DMS 273 (cell line): ENCODE measurements at regions not wholly inside any gene's neighbourhood (a gene's known extent, or its start where the extent isn't known, plus 50 kb on each side); places are given as distances from the start of the nearest gene placed in this dataset.

Experiments used
- DNase-seq: peaks from one replicate; lab custom pipeline; 2025; ENCODE audit not compliant: unreplicated experiment; lab: John Stamatoyannopoulos, UW

DNA sequence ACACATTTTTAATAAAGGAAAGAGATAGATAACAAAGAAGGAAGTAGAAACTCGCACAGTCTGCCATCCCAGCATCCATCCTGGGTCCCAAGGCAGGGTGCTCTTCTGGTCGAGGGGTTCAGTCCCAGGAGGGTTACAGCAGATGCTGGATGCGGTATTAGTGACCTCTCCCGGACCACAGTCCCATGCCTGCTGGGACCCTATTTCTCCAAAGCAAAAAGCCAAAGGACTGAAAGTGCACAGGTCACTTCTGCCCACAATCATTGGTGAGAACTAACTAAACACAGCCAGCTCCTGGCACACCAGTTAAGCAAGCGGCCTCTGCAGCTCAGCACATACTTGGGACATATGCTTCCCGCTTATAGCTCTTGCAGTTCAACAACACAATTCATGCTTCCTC lies 96.1 kb upstream of the HABP2 start:
- DNase-seq: no peak

DNA sequence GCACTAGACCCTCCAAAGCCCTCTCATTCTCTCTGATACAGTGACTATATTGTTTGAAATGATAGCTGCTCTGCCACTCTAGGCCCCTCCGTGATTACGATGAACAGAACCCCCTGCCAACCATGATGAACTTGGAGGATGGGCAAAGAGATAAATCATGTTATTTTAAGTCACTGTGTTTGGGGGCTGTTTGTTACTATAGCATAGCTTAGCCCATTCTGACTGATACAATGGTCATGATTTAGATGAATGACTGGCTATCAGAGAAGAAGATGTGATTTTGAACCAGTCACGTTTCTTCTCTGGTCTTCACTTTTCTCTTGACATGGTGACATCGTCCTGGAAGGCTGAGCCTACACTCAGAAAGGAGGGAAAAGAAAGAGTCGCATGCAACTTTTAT lies 95.4 kb upstream of the HABP2 start:
- DNase-seq: no peak

DNA sequence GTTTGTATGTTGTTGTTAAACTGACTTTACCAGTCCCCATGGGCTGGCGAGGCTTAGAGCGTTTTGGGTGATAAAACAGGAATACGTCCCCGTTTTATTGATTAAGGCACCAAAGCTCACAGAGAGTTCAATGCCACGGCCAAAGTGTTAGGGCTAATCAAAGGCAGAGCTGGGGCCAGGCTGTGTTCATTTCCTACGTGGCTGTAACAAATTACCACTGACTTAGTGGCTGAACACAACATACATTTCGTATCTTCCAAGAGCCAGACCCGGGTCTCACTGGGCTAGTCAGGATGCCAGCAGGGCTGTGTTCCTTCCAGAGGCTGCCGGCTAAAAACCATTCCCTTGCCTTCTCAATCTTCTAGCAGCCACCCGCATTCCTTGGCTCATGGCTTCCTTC lies 94.4 kb upstream of the HABP2 start:
- DNase-seq: no peak

DNA sequence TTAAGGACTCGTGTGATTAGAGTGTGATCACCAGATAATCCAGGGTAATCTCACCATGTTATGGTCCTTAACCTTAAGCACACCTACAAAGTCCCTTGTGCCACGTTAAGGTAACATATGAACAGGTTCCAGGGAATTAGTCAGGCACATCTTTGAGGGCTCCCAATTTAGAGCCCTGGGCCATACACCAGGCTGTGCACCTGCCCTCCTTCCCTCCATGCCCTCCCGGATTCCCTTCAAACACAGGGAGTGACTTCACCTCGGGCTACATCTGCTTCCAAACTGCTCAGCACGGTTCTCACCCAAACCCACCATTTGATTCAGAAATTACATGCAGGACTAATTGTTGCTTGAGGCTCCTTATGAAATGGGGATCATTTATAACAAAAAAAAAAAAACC lies 93.9 kb upstream of the HABP2 start:
- no peak for DNase-seq

DNA sequence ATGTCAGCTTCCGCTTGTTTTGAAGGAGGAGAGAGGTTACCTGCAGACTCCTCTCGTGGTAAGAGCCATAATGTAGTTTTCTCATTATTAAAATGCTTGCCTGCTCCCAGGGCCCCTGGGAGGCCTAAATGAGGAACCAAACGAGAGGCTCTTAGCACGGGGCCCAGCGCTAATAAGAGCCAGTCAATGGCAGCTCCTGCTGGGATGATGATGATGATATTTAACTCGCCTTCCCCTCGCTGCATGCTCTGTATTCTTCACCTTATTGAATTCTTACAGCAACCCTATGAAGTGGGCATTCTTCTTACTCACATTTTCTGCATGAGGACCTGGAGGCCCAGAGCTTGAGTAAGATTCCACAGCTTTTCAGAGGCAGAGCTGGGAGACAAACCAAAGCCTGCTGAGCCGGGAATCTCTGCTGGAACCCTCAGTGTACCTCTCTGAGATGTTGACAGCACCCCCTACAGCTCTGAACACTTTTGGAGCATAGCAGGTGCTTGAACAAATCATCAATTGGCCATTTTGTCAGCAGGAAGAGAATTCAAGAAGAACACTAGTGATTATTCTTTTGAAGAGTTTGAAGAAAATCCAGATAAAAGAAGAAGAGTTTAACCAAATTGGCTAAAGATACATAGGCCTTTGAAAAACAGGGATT lies 93.1 kb upstream of the HABP2 start:
- no peak for DNase-seq

DNA sequence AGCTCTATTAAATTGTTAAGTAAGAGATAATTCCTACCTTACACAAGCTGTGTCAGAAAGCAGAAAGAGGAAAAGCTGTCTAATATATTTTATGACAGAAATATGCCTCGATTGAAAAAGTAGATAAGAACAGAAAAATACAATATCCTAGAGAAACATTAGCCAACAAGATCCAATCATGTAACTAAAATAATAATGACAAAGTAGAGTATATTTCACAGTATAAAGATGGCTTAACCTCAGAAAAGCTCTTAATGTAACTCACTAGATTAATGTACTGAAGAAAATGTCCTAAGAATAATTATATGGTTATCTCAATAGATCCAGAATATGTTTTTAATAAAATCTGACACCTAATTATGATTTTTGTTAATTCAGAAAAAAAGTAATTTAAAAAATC lies 89.8 kb upstream of the HABP2 start:
- DNase-seq: no peak

DNA sequence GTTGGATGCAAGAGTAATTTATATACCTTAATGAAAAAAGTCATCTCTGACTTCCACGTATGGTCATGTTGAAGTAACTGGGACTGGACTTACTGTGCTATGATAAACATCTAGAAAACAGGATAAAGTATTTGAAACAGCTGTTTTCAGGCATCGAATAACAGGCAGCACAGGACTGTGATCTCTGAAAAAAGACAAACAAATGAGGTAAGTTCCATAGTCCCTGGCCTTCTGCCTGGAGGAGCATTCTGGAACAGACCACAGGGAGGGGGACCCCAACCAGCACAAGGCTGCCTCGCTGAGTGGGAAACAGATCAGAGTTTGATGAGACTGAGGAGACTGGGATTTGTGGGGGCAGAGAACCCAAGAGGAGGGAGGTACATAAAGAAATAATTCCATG lies 89.1 kb upstream of the HABP2 start:
- DNase-seq: peak; percentile 23

DNA sequence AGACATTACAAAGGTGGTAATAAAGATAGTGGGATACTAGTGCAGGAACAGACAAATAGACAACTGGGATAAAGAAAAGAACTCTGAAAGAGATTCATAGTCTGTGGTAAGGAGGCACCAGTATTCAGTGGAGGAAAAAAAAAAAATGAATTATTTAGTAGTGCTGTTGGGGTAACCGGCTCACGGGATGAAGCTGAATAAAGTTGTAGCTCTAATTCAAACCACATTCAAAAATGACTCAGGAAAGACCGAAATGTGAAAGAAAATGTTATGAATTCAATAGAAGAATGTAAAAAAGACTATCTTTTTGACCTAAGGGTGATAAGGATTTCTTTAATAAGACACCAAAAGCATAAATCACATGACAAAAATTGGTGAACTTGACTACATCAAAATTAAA lies 83.1 kb upstream of the HABP2 start:
- no peak for DNase-seq

DNA sequence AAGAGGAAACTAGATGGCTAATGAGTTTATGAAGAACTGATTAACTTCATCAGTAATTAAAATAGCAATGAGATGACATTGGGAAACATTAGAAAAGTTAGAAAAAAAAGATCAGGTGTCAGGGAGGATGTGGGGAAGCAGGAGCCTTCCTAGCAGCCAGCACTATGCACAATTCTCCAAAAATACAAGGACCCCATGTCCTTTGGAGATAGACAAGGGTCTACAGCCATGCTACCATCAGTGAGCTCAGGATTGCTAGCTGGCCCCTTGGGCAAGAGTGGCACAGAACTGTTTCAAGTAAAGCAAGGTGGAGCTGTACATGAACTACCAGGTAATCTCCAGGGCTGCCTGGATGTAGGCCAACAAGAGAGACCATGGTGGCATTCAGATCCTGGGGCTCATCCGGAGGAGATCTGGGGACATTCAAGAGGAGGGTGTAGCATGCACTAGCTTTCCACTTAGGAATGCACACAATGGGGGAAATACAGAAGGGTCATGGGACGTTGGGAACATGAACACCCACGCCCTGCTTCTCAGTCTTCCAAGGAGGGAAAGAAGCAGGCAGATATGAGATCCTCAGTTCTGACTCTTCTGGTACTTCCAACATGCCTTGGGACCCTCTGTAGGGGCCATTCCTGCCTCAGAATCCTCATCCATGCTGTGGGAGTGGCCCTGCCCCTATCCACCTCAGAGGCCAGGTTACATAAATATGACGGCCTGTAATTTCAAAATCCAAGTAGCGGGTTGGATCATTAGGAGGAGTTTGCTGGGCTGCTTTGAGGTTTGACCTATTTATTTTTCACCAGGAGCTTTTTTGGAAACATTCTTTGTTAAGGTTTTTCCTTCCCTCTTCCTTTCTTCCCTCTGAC lies 82.2 kb upstream of the HABP2 start:
- DNase-seq: no peak

DNA sequence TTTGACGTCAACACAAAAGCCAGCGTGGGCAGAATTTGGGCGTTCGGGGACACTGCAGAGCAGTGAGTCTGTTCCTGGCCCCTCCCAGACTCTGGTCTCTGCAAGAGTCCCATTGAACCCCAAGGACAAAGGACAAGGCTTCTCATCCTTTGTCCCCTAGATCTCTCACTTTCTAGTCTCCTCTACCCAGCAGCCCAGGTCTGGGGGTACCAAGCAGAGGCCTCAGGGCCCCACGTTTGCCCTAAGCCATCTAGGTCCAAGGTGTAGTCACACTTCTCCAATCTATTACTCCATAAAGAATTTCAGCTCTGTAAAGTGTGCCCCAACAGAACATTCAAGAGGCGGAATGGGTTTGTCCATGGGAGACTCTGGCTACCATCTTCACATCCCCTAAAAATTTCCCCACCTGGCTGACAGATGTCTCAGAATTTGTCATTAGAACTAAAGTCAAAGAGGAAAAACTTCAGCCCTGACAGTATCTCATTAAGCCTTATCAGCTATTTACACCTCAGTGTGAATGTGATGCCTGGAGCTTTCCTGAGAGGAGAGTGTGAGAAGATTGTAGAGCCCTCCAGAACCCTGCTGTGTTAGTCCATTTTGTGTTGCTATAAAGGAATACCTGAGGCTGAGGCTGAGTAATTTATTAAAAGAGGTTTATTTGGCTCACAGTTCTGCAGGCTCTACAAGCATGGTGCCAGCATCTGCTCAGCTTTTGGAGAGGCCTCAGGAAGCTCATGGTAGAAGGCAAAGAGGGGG lies 81.4 kb upstream of the HABP2 start:
- DNase-seq: no peak

DNA sequence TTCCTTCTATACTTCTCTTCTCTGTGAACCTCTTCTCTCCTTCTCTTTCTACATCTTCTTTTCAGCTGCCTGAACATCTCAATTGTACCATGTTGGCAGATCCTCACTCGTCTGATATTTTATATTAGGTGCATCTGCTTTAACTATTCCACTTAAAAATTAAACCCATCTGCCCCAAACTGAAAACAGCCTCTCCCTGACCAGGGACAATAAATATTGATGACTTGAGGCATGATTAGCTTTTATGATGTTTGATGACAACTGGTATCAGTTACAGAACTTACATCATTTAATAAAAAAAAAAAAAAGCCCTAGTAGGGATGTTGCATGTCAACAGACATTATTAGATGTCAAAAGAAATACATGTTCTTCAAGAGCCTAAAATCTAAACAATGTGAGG lies 79.8 kb upstream of the HABP2 start:
- DNase-seq: no peak

DNA sequence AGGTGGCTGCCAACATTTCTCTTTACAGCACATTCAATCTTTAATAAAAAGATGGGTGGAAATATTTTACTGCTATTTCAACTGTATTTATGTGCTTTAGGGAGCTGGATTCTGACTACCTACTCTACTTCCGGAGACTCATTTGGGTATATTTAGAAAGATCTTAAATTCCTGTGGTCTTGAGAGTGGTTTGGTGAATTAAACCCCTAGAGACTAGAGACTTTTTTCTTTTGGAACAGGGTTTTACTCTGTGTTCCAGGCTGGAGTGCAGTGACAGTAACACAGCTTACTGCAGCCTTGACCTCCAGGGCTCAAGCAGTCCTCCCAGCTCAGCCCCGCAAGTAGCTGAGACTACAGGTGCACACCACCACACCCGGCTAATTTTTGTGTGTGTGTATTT lies 79.0 kb upstream of the HABP2 start:
- no peak for DNase-seq

DNA sequence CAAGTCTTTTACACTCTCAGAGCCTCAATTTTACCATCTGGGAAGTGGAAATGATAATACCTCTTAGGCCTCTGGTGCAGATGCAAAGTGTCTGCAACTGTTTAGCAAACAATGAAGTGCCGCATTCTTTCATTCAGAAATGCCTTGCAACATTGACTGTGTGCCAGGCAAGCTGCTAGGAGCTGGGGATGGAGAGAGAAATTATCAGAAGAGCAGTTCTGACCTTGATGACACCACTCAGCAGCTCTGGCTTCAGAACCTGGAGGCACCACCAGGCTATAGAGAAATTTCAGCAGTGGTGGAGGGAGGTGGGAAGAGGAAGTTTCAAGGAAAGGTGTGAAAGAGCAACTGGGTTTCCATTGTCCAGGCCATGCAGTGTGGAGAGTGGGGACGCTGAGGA lies 78.1 kb upstream of the HABP2 start:
- no peak for DNase-seq

DNA sequence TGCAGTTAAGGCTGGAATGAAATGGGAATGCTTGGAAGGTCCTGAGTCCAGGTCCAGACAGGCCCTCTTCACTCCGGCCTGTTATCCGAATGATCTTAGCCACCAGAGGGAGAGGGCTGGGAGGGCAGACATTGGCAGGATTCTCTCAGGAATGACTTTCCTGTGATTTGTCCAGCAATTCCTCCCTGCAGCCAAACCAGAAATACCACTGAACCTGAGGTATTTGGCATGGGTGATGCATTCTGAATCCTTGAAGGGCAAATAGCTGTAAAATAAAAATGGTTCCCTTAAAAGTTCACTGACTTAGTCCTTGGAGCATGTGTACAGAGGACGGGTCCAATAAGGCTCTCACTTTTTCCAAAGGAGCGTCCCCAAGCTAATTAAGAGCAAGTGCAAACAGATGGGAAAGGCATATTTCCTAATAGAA lies 77.5 kb upstream of the HABP2 start:
- DNase-seq: no peak

DNA sequence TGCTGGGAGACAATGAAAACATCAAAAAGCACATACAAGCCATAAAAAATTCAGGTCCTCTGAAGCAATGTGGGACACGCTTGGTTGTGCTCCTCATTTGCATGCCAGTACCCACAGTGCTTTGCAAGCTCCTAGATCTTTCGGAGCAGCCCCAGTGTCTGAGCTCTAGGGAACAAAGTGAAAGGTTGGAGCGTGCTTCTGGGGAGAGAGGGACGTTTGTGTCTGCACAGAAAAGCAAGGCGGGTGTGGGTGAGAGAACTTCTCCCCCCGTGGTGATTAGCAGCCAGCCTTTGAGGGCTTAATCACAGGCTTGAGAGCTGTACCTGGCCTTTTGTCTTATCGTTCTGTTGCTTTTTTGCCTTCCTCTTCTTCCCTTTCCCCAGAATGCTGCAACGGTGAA lies 76.7 kb upstream of the HABP2 start:
- no peak for DNase-seq

DNA sequence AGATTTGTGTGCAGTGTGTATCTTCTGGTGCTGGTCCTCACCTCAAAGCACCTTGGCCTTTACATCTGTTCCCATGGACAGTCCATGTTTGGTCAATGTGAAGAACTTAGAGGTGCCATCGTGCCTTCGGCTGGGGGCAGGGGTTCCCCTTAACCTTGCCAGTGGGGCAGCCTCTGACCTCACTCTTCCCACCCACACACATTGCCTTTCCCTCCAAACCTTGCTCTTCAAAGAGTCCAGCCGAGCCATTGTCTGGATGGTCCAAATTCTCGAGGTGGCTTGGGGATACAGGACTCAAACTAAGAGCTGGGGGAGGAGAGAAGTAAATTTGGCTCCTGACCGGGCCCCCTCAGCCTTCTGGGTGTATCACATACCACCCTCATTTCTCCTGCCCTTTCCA lies 76.2 kb upstream of the HABP2 start:
- no peak for DNase-seq

DNA sequence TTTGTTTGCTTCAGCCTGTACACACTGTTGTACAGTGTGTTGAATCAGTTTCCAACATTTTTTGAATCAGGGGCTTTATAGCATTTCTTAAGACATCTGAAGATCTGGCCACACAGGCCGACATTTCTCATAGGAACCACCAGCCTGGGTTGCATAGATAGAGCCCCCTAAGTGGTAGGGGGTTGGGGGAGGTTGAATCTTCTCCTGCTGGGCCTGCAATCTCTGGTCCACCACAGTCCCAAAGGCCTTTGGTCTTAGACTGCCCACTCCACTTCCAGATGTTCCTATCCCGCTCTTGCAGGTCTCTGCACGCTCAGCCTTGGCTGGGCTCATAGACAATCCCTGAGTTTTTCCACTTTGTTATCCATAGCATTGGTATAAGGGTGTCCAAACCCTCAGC lies 75.4 kb upstream of the HABP2 start:
- DNase-seq: no peak

DNA sequence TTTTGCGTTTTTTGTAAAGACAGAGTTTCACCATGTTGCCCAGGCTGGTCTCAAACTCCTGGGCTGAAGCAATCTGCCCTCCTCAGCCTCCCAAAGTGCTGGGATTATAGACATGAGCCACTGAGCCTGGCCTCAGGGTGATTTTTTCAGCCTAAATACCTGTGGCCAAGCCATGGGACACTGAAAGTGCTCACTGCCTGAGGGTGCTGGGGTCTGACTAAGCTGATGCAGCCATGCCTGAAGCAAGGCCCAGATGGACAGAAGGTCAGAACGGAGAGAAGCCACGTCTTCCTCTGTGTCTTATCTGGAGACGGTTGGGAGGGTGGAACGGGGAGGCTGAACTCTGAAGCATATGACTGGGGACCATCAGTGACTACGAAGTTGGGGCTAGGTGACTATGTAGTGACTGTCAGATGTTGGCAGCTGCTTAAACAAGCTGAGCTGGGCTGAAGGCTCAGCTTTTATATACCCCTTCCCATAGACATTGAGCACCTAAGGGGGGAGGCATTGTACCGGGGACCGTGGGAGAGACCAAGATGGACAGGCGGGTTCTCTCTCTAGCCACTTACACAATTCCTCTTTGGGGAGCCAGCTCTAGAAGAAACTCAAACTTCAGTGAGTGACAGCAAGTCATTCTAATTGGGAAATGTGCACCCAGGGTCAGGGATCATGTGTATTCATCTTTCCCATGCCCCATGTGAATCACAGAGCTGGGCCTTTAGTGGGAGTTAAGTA lies 73.3 kb upstream of the HABP2 start:
- peak; percentile 4 for DNase-seq

DNA sequence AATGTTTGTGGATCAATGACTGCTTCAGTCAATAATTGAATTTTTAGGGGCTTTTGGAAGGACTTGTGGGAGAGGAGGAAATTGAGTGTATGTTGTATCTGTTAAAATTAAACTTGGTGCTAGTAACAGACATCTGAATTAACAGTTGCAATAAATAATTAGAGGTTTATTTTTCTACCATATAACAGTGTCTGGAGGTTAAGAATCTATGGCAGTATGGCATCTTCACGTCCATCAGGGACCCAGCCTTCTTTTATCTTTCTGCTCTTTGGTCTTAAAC lies 72.8 kb upstream of the HABP2 start:
- DNase-seq: no peak

DNA sequence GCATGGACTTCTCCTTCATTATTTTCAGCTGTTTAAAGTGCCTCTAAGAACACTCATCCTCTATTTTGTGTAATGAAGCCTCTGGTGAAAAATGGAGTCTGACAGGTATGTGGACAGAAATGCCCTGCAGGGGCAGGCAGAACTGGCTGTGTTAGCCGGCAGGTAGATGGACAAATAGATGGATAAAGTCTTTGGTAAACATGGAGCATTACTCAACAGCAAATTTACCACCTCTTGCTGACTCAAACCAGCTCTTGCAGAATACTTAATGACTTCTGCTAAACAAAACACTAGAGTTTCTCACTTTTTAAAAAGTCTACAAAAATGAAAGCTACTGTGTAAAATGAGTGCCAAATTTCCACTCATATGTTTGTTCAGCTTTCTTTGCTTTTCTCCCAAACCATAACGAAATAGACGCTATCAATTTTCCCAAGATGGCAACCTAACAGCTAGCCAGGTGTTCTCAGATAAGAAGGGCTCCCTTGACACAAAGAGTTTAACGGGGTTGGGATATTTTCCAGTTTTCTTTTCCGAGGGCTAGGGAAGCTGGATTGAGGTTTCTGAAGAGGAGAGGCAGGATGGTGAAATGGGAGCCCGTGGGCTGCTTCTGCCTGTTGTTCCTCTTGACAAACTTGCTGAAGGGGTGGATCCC lies 71.9 kb upstream of the HABP2 start:
- DNase-seq: no peak

DNA sequence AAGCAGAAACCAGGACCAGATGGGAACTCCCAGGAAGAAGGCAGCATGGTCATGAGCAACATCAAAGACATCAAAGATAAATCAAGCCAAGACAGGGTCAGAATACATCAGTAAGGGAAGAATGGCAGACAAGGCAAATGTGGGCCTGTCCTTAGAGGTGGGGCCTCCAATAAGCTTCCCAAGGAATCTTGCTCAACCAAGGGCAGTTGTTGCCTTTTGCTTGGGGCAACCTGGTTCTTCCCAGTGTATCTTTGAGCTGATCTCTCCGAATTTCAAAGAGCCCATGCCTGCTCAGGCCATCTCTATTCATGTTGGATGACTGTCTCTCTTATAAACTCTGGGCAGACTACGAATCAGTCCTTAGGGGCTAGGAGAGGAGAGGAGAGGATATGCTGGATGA lies 68.4 kb upstream of the HABP2 start:
- DNase-seq: no peak
